ENCODE measurements at regions not wholly inside any gene's neighbourhood (a gene's known extent, or its start where the extent isn't known, plus 50 kb on each side); places are given as distances from the start of the nearest gene placed in this dataset.
"Not testable (repeated sequence)": the region's sequence is repeated elsewhere in the genome, so short reads cannot be mapped to it uniquely, and the experiment has no call there.

- DNase-seq, result no peak
Measured at GRCh38 chr12:131444220-131445164, 266.4 kb upstream of the SFSWAP start.

GRCh38 chr12:131445184-131445774, 265.6 kb upstream of the SFSWAP start:
- no peak for DNase-seq

GRCh38 chr12:131445795-131446194, 265.1 kb upstream of the SFSWAP start:
- DNase-seq, result no peak

DNA sequence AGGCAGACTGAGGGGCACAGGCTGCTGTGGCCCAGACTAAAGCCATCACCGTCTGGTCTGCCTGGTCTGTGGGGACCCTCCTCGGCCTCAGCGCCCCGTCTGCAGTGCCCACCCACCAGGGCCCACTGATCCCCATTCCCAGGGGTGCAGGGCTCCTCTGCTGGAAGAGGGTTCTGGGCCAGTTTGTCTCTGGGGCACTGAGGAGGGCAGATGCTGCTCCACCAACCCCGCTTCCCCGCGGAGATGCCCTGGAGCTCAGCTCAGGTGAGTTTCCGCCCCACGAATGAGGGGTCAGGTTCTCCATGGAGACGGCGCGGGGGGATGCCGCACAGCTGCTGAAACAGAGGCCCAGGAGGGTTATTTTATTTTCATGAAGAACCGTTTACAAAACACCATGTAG, 263.3 kb upstream of the SFSWAP start:
- not testable (repeated sequence) for DNase-seq

- no peak for DNase-seq
Measured at GRCh38 chr12:131448254-131448795, 262.6 kb upstream of the SFSWAP start.

- DNase-seq, result no peak
Measured at GRCh38 chr12:131449027-131449426, 261.9 kb upstream of the SFSWAP start.

GRCh38 chr12:131452444-131452860, 258.4 kb upstream of the SFSWAP start:
- no peak for DNase-seq

- DNase-seq, result peak; percentile 12
Measured at GRCh38 chr12:131454418-131455217, 256.3 kb upstream of the SFSWAP start.

- no peak for DNase-seq
Measured at GRCh38 chr12:131455218-131455506, 255.7 kb upstream of the SFSWAP start.

- DNase-seq, result no peak
Measured at GRCh38 chr12:131455581-131456110, 255.2 kb upstream of the SFSWAP start.

DNA sequence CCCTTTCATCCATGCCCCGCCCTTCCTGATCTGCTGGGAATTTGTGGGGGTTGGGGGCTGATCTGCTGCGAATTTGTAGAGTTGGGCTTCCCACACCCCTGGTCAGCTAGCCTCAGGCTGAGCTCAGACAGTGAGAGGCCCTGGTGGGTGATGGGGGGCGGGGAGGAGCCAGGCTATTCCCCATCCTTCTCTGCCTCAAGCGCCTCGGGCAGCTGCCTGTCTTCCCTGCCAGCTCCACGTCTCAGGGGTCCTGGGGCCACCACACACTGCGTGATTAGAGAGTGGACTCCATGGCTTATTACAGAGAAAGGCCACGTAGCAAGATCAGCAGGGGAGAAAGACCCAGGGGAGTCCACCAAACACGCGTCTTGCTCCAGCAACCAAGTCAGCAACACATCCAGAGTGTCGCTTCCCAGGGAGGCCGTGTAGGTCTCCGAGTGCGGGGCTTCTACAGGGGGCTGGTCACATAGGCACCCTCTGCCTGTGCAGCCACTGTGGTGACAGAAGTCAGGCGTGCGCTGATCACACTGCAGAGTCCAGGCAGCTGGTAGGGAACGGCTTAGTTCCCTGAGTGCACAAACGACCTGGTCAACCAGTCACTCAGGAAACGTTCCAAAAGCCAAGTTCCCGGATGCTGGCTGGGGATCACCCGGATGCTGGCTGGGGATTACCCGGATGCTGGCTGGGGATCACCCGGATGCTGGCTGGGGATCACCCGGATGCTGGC, 254.4 kb upstream of the SFSWAP start:
- DNase-seq, result no peak

DNA sequence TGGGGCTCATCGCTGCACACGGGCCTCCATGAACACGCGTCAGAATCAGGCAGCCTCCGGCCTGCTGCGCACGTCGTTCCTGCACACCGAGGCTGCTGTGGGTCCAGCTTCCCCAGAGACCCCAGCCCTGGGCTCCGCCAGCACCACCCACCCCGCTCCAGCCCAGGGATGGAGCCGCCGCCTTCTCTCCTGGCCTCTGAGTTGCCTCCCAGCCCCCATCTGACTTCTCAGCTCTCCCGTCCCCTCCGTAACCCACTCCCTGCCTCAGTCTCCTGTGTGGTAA, 253.9 kb upstream of the SFSWAP start:
- DNase-seq, result no peak

DNA sequence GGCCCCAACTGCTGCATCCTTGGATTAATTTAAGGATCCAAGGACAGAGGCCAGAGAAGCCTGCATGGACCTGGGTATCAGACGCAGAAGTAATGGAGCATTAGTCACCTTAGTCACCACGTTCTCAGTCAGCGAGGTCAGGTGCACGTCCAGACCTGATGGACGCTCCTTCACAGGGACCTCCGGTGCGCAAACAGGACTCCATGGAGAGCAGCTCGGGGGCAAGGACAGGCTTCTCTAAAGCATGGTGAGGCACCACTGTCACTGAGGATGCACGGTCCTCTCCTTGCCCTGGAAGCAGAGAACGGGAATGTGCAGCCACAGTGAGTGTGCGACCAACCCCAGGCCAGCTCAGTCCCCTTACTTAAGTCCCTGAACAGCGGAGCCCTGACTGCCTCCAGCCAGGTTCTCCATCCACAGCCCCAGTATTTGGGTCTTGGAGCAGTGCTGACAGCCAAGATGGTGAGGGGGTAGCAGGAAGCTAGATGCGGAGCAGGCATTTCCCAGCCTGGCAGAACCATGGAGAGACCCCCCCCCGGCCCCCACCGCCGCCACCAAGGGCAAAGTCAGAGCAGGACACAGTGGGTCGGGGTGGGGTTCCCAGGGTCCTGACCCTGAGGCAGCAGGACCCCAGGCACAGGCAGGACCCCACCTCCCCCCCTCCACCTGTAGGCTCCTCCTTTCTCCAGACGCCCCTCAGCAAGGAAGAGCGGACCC, 253.4 kb upstream of the SFSWAP start:
- DNase-seq, result no peak

- no peak for DNase-seq
Measured at GRCh38 chr12:131458048-131458374, 252.9 kb upstream of the SFSWAP start.

DNA sequence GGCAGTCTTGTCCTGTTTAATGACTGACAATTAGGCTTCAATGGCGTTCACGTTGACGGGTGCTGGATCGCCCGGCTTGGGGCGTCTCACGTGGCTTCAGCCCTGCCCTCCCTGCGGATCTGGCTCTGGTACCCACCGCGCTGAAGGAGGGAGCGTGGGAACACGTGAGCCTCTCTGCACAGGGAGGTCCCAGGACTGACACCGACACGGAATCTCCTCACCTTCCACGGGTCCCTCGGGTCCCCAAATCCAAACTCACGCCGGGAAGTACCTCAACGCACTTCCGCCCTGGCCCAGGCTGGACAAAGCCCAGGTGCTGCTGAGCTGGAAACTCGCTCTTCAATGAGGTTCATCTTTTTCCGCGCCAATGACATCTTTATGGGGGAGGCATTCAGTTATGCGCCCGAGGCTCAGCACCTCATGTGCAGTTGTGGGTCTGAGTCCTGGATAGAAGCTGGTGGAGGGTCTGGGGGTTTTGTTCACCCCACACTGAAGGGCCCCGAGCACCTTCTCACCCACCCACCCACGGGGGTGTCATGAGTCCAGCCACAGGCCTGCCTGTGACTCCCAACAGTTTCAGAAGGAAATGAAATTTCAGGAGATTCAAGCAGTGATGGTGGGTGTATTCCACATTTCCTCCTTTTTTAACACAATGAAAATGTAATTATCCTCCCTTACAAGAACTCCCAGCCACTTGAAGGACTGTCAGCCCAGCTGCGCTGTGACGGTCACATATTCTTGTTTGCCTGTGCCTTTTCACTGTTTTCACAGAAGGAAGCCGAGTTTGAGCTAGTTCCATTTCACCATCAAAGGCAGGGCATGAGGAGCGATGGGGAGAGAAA, 251.7 kb upstream of the SFSWAP start:
- DNase-seq, result no peak

DNA sequence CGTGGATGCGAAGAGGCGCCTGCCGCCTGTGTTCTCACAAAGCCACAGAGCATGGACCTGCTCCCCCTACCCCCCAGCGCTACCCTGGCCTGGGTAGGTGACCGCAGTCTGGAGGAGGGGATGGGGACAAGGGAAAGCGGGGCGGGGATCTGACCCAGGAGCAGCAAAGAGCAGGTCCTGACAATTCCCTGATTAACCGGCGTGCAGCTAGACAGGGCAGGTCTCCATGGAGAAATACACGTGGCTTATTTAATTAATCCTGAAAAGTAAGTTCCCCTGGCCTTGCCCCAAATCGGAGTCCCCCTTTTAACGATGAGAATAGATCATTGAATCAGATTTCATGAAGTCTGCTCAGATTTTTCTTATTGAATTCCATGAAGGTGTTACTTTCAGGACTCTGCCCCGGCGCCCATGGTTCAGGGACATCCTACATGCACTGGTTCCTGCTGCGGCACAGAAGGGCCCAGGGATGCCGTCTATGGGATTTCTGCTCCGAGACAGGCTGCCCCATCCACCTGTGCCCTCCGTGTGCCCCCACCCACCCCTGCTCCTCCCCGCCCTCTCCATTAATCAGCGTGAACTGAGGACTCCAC, 251.0 kb upstream of the SFSWAP start:
- no peak for DNase-seq

DNA sequence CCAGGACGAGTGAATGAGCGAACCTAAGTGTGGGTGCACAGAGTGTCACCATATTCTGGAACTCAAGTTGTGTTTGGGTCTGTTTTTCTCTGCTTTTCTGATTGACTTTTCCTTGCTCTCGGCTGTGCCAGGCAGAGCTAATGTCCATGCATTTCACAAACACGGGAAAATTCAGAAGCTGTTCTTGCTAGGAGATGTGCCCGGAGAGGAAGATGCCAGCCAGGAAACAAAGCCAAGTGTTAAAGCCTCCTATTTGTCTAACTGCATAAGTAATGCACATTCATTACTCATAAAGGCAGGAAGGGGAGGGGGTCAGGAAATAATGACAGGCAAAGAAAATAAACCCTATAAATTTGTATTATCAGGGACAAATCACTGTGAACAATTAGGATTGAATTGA, 250.4 kb upstream of the SFSWAP start:
- no peak for DNase-seq

- no peak for DNase-seq
Measured at GRCh38 chr12:131461096-131461495, 249.8 kb upstream of the SFSWAP start.

DNA sequence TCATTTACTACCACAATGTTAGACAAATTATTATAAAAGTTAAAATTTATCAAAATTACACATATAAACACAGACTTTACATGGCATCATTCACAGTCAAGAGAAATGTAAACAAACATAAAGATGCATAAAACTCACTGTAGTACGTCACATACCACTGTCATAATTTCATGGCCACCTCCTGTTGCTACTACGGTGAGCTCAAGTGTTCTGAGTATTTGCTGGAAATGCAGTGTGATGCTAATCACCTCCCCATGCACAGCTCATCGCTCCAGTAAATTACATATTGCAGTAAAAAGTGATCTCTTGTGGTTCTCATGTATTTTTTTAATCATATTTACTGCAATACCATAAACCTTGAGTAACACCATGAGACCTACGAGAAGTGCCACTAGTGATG, 247.7 kb upstream of the SFSWAP start:
- DNase-seq, result no peak

GRCh38 chr12:131464081-131464480, 246.8 kb upstream of the SFSWAP start:
- no peak for DNase-seq

- no peak for DNase-seq
Measured at GRCh38 chr12:131466306-131466705, 244.6 kb upstream of the SFSWAP start.
